ENCODE measurements at regions not wholly inside any gene's neighbourhood (a gene's known extent, or its start where the extent isn't known, plus 50 kb on each side); places are given as distances from the start of the nearest gene placed in this dataset.
"Not testable (repeated sequence)": the region's sequence is repeated elsewhere in the genome, so short reads cannot be mapped to it uniquely, and the experiment has no call there.

DNA sequence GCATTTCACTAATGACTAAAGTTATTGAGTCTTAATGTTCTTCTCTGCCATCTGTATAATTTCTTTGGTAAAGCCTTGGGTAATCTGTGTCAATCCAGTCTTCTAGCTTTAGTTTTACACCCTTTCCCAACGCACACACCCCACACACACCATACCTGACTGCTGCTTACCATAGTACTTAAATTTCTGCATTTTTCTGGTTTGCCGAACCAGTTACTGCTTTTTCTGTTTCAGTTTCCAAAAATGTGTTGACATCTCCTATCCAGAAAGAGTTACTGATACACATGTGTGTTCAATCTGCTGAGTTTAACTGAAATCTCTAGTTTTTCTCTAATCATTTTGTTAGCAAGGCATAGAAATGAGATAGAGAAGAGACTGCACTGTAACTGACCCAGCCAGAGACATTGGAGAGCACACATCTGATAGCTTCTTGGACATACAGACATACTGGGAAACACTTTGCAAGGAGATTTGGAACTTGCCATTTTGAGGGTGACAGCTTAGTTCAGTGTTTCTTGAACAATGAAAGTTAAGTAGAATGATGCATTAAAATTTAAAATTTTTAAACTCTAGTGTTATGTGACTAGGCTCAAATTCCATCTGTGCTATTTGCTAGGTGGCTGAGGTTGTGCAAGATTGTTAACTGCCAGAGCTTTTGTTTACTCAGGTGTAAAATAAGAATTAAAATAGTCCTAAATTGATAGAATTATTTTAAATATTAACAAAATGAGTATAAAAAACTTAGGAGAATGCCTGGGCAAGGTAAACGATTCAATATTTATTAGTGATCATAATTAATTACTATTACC, 807.6 kb downstream of the DNAJB9 start:
- no peaks in the 10 kb centered on the region for H3K4me1 ChIP-seq (ENCODE audit: control insufficient read depth in 1 of 2, insufficient read depth in 2 of 2, low read length in 2 of 2)
- no peaks in the 10 kb centered on the region for H3K27me3 ChIP-seq (ENCODE audit: low read depth, low read length)
- no peaks in the 10 kb centered on the region for H3K36me3 ChIP-seq (ENCODE audit: control insufficient read depth in 1 of 2, insufficient read depth in 2 of 2, low read length in 2 of 2)
- H3K4me3 ChIP-seq (ENCODE audit: low read depth in 1 of 2, low read length in 2 of 2): no peak overlapping the region
- no peaks in the 10 kb centered on the region for H3K9me3 ChIP-seq (ENCODE audit: control insufficient read depth in 1 of 2, low read length in 2 of 2)
- H3K27ac ChIP-seq (ENCODE audit: low read length): no peak overlapping the region

DNA sequence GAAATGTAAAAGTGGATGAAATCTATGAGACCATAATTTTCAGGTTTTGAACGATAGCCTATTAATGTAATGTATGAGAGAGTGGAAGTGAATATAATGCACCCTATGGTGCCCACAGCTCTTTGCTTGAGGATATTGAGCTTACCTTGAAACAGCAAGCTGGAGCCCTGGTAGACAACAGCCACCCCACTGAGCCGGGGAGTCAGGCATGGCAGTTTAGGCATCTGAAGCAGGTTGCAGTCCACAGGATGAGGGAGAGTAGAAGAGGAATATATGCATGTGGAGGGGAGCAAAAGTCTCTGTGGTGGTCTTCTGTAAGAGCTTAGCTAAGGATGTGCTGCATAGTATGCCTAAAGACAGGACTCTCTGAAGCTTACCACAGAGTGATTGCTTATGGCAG, 817.3 kb downstream of the DNAJB9 start:
- no peak overlapping the region for H3K27ac ChIP-seq (ENCODE audit: low read length)
- H3K9me3 ChIP-seq (ENCODE audit: control insufficient read depth in 1 of 2, low read length in 2 of 2): peaks cover 0 to 2% of the 10 kb centered on the region in 2 donors
- H3K4me1 ChIP-seq (ENCODE audit: control insufficient read depth in 1 of 2, insufficient read depth in 2 of 2, low read length in 2 of 2): no peaks in the 10 kb centered on the region
- H3K27me3 ChIP-seq (ENCODE audit: low read depth, low read length): no peaks in the 10 kb centered on the region
- H3K36me3 ChIP-seq (ENCODE audit: control insufficient read depth in 1 of 2, insufficient read depth in 2 of 2, low read length in 2 of 2): no peaks in the 10 kb centered on the region
- no peak overlapping the region for H3K4me3 ChIP-seq (ENCODE audit: low read depth in 1 of 2, low read length in 2 of 2)

DNA sequence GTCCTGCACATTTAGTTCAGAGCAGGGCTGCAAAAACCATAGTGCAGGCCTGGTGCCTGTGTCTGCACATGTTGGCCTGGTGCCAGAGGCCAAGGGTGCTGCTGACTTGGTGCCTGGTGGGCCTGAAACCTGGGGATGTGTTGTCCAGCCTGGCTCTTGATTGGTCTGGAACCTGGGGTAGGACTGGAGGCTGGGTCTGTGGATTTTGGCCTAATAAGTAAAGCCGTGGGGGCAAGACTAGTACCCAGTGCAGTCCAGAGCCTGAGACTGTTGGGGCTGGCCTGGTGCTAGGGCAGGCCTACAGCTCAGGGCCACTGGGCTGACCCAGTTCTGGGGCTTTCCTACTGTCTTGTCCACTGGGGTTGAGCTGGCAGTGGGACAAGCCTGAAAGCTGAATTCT, 817.9 kb downstream of the DNAJB9 start:
- Histone ChIP-seq H3K27me3 (ENCODE audit: low read depth, low read length) (no peaks in the 10 kb centered on the region), H3K4me3 (ENCODE audit: low read depth in 1 of 2, low read length in 2 of 2) (no peak overlapping the region), H3K4me1 (ENCODE audit: control insufficient read depth in 1 of 2, insufficient read depth in 2 of 2, low read length in 2 of 2) (no peaks in the 10 kb centered on the region), H3K9me3 (ENCODE audit: control insufficient read depth in 1 of 2, low read length in 2 of 2) (peaks cover 0 to 2% of the 10 kb centered on the region in 2 donors), H3K27ac (ENCODE audit: low read length) (no peak overlapping the region), H3K36me3 (ENCODE audit: control insufficient read depth in 1 of 2, insufficient read depth in 2 of 2, low read length in 2 of 2) (no peaks in the 10 kb centered on the region)

DNA sequence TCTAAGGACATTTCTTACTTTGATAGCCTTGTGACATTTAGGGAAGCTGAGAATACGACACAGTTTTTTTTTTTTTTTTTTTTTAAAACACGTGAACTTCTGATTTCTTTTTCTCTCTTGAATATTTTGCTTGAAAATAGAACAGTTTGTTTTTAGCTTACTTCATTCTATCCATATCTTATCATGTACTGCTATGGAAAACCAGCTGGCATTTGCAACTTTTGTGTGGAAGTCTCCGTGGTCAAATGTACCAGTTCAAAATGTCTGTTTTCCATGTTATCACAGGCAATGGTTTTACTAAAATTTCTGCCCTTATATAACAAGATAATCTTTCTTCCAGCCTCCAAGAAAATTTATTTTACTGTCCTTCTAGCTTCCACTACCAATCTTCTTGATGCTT, 821.6 kb downstream of the DNAJB9 start:
- Histone ChIP-seq H3K27ac (ENCODE audit: low read length) (no peak overlapping the region), H3K4me3 (ENCODE audit: low read depth in 1 of 2, low read length in 2 of 2) (no peak overlapping the region), H3K36me3 (ENCODE audit: control insufficient read depth in 1 of 2, insufficient read depth in 2 of 2, low read length in 2 of 2) (no peaks in the 10 kb centered on the region), H3K27me3 (ENCODE audit: low read depth, low read length) (no peaks in the 10 kb centered on the region), H3K4me1 (ENCODE audit: control insufficient read depth in 1 of 2, insufficient read depth in 2 of 2, low read length in 2 of 2) (no peaks in the 10 kb centered on the region), H3K9me3 (ENCODE audit: control insufficient read depth in 1 of 2, low read length in 2 of 2) (no peaks in the 10 kb centered on the region)

DNA sequence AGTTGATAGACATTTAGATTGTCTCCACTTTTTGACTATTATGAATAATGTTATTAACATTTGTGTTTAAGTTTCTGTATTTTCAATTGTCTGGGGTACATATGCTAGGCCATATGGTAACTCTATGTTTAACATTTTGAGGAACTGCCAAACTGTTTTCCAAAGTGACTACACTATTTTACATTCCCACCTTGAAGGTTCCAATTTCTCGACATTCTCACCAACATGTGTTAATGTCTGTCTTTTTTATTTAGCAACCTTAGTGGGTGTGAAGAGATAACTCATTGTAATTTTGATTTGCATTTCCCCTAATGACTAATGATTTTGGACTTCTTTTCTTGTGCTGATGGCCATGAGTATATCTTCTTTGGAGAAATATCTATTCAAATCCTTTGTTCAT, 832.4 kb downstream of the DNAJB9 start:
- Histone ChIP-seq H3K4me1 (ENCODE audit: control insufficient read depth in 1 of 2, insufficient read depth in 2 of 2, low read length in 2 of 2) (no peaks in the 10 kb centered on the region), H3K27ac (ENCODE audit: low read length) (no peak overlapping the region)

DNA sequence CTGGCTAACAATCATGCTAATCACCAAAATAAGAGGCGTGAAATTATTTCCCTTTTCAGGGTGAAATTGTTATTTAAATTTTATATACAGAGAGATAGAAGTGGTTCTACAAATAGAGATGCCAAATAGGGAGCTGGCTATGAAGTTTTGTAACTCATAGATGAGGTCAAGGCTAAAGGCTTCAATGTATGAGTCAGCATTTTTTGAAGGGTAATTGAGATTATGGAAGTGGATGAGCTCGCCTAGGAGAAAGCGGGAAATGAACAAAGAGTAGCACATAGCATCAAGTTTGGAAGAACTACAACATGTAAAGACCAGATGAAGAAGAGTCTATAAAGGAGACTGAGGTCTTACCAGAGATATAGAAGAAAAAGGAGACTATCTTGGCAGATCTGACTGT, 838.1 kb downstream of the DNAJB9 start:
- no peak overlapping the region for H3K27ac ChIP-seq (ENCODE audit: low read length)
- H3K9me3 ChIP-seq (ENCODE audit: control insufficient read depth in 1 of 2, low read length in 2 of 2): no peaks in the 10 kb centered on the region
- H3K36me3 ChIP-seq (ENCODE audit: control insufficient read depth in 1 of 2, insufficient read depth in 2 of 2, low read length in 2 of 2): no peaks in the 10 kb centered on the region
- H3K4me1 ChIP-seq (ENCODE audit: control insufficient read depth in 1 of 2, insufficient read depth in 2 of 2, low read length in 2 of 2): no peaks in the 10 kb centered on the region
- no peak overlapping the region for H3K4me3 ChIP-seq (ENCODE audit: low read depth in 1 of 2, low read length in 2 of 2)
- H3K27me3 ChIP-seq (ENCODE audit: low read depth, low read length): no peaks in the 10 kb centered on the region

More for the DNA sequence above, 832.4 kb downstream of the DNAJB9 start:
- H3K27me3 ChIP-seq (ENCODE audit: low read depth, low read length): no peaks in the 10 kb centered on the region
- H3K4me3 ChIP-seq (ENCODE audit: low read depth in 1 of 2, low read length in 2 of 2): no peak overlapping the region
- no peaks in the 10 kb centered on the region for H3K9me3 ChIP-seq (ENCODE audit: control insufficient read depth in 1 of 2, low read length in 2 of 2)
- no peaks in the 10 kb centered on the region for H3K36me3 ChIP-seq (ENCODE audit: control insufficient read depth in 1 of 2, insufficient read depth in 2 of 2, low read length in 2 of 2)

DNA sequence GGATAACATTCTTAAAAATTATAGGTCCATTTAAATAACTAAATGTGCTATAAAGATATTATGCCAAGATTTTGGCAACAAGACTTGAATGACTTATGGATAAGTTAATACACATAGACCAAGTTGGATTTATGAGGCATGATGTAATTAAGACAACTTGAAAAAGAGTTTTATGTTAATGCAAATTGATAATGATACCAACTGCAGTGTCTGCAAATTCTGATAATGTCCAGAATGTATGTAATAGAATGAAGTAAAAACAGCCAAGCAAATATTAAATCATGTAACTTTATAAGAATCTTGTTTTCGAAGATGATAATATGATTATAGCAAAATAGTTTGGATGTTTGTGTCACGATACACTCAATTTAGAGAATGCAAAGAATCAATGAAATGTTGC, 868.3 kb downstream of the DNAJB9 start:
- H3K27ac ChIP-seq (ENCODE audit: low read length): no peak overlapping the region
- H3K4me1 ChIP-seq (ENCODE audit: control insufficient read depth in 1 of 2, insufficient read depth in 2 of 2, low read length in 2 of 2): no peaks in the 10 kb centered on the region
- no peaks in the 10 kb centered on the region for H3K27me3 ChIP-seq (ENCODE audit: low read depth, low read length)
- H3K9me3 ChIP-seq (ENCODE audit: control insufficient read depth in 1 of 2, low read length in 2 of 2): no peaks in the 10 kb centered on the region
- no peak overlapping the region for H3K4me3 ChIP-seq (ENCODE audit: low read depth in 1 of 2, low read length in 2 of 2)
- no peaks in the 10 kb centered on the region for H3K36me3 ChIP-seq (ENCODE audit: control insufficient read depth in 1 of 2, insufficient read depth in 2 of 2, low read length in 2 of 2)

DNA sequence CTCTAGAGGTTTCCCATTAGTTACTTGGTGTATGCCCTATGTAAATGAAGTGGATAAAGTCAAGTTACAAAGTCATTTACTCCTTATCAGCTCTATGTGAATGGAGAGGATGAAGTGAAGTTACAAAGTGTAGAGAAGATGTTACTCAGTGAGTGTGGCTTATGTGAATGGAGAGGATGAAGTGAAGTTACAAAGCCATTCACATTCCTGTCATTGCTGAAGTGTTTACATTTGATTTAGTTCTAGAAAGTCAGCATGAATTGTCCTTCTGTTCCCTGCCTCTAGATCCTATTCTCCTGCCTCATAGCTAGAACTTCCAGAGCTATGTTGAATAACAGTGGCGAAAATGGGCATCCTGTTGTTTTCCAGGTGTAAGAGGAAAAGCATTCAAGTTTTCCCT, 880.1 kb downstream of the DNAJB9 start:
- no peak overlapping the region for H3K27ac ChIP-seq (ENCODE audit: low read length)
- no peaks in the 10 kb centered on the region for H3K36me3 ChIP-seq (ENCODE audit: control insufficient read depth in 1 of 2, insufficient read depth in 2 of 2, low read length in 2 of 2)
- H3K4me3 ChIP-seq (ENCODE audit: low read depth in 1 of 2, low read length in 2 of 2): no peak overlapping the region
- H3K9me3 ChIP-seq (ENCODE audit: control insufficient read depth in 1 of 2, low read length in 2 of 2): peaks cover 0 to 4% of the 10 kb centered on the region in 2 donors
- H3K4me1 ChIP-seq (ENCODE audit: control insufficient read depth in 1 of 2, insufficient read depth in 2 of 2, low read length in 2 of 2): no peaks in the 10 kb centered on the region
- H3K27me3 ChIP-seq (ENCODE audit: low read depth, low read length): no peaks in the 10 kb centered on the region

DNA sequence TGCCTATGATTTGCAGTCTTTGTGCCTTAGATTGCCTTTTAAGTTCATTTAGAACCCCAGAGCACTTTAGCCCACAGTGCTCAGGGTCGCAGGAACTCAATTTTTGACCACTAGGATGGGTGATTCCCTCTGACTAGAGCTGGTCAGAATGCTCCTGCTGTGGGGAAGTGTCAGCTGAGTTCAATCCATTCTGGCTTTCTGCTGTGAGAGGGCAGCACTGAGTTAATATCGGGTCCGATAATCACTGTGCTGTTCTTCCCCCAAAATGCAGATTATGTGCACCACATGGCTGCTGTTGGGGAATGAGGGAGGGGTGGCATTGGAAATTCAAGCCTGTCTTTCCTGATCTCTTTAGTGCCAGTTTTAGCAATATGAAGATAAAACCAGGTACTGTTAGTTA, 886.4 kb downstream of the DNAJB9 start:
- Histone ChIP-seq H3K4me1 (ENCODE audit: control insufficient read depth in 1 of 2, insufficient read depth in 2 of 2, low read length in 2 of 2) (no peaks in the 10 kb centered on the region), H3K9me3 (ENCODE audit: control insufficient read depth in 1 of 2, low read length in 2 of 2) (peaks cover 0 to 5% of the 10 kb centered on the region in 2 donors), H3K36me3 (ENCODE audit: control insufficient read depth in 1 of 2, insufficient read depth in 2 of 2, low read length in 2 of 2) (no peaks in the 10 kb centered on the region), H3K27ac (ENCODE audit: low read length) (no peak overlapping the region), H3K27me3 (ENCODE audit: low read depth, low read length) (no peaks in the 10 kb centered on the region), H3K4me3 (ENCODE audit: low read depth in 1 of 2, low read length in 2 of 2) (no peak overlapping the region)

DNA sequence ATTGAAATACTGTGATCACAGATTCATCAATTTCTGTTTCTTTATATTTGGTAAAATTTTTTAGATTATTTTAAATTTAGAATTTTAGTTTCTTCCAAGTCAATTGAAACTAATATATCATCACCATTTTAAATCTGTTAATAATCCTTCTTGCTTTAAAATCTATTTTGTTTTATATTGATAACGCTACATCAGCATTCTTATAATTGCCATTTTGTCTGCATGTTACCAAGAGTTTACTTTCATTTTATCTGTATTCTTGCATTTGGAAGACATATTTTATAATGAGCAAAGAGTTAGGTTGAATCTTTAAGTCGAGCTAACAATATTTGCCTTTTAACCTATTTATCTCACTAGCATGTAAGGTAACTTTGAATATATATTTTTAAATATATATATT, 890.6 kb downstream of the DNAJB9 start:
- no peak overlapping the region for H3K4me3 ChIP-seq (ENCODE audit: low read depth in 1 of 2, low read length in 2 of 2)

DNA sequence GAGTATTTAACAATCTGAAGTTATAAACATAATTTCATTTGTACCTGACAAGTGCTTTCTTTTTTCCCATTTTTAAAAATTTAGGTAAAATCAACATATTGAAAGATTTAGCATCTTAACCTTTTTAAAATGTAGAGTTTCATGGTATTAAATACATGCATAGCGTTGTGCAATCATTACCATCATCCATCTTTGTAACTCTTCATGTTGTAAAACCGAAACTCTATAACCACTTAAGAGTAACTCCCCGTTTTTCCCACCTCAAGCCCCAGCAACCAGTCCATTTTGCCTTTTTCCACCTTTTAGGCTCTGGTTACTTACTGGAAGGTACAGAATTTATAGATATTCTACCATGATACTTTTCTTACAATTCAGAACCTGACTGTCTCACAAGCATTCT, 892.5 kb downstream of the DNAJB9 start:
- H3K4me1 ChIP-seq (ENCODE audit: control insufficient read depth in 1 of 2, insufficient read depth in 2 of 2, low read length in 2 of 2): no peaks in the 10 kb centered on the region
- no peaks in the 10 kb centered on the region for H3K36me3 ChIP-seq (ENCODE audit: control insufficient read depth in 1 of 2, insufficient read depth in 2 of 2, low read length in 2 of 2)
- H3K4me3 ChIP-seq (ENCODE audit: low read depth in 1 of 2, low read length in 2 of 2): no peak overlapping the region
- H3K9me3 ChIP-seq (ENCODE audit: control insufficient read depth in 1 of 2, low read length in 2 of 2): no peaks in the 10 kb centered on the region
- no peak overlapping the region for H3K27ac ChIP-seq (ENCODE audit: low read length)
- no peaks in the 10 kb centered on the region for H3K27me3 ChIP-seq (ENCODE audit: low read depth, low read length)

More for the DNA sequence above, 890.6 kb downstream of the DNAJB9 start:
- H3K9me3 ChIP-seq (ENCODE audit: control insufficient read depth in 1 of 2, low read length in 2 of 2): no peaks in the 10 kb centered on the region
- no peaks in the 10 kb centered on the region for H3K4me1 ChIP-seq (ENCODE audit: control insufficient read depth in 1 of 2, insufficient read depth in 2 of 2, low read length in 2 of 2)
- H3K36me3 ChIP-seq (ENCODE audit: control insufficient read depth in 1 of 2, insufficient read depth in 2 of 2, low read length in 2 of 2): no peaks in the 10 kb centered on the region
- H3K27me3 ChIP-seq (ENCODE audit: low read depth, low read length): no peaks in the 10 kb centered on the region
- no peak overlapping the region for H3K27ac ChIP-seq (ENCODE audit: low read length)

DNA sequence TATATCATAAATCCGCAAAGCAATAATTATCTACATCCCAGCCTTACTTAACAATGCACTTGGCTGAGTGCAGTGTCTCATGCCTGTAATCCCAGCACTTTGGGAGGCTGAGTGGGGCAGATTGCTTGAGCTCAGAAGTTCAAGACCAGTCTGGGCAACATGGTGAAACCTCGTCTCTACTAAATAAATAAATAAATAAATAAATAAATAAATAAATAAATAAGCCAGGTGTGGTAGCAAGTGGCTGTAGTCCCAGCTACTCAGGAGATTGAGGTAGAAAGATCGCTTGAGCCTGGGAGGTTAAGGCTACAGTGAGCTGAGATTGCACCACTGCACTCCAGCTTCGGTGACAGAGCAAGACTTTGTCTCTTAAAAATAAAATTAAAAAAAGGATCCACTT, 898.1 kb downstream of the DNAJB9 start:
- not testable (repeated sequence) for H3K36me3 ChIP-seq (ENCODE audit: control insufficient read depth in 1 of 2, insufficient read depth in 2 of 2, low read length in 2 of 2); H3K4me3 ChIP-seq (ENCODE audit: low read depth in 1 of 2, low read length in 2 of 2); H3K9me3 ChIP-seq (ENCODE audit: control insufficient read depth in 1 of 2, low read length in 2 of 2); H3K4me1 ChIP-seq (ENCODE audit: control insufficient read depth in 1 of 2, insufficient read depth in 2 of 2, low read length in 2 of 2); H3K27ac ChIP-seq (ENCODE audit: low read length); H3K27me3 ChIP-seq (ENCODE audit: low read depth, low read length)

Data from muscle layer of duodenum (tissue), 2 donors.